Body of pancreas (tissue), 4 donors: ENCODE measurements at regions not wholly inside any gene's neighbourhood (a gene's known extent, or its start where the extent isn't known, plus 50 kb on each side); places are given as distances from the start of the nearest gene placed in this dataset.

Experiments
- CTCF ChIP-seq, 7 experiments: fragments of 450-650 bp in 4 of 7; fragments of 200-600 bp in 3 of 7; sonication (generic) in 3 of 7; IDR thresholded peaks; one replicate each; pipeline ENCODE4 v1.5.1; 2016 to 2019; ENCODE audit warnings: antibody characterized with exemption in 7 of 7
- POLR2A ChIP-seq, 3 donors: fragments of 450-650 bp; IDR thresholded peaks; one replicate each; pipeline ENCODE4 v1.6.1; 2016; ENCODE audit warnings: antibody characterized with exemption in 3 of 3, mild to moderate bottlenecking in 2 of 3

- TF ChIP-seq CTCF (IDR thresholded peaks at IDR 0.05): no peak
- no peak for TF ChIP-seq POLR2A (IDR thresholded peaks at IDR 0.05)
Measured at GRCh38 chr2:16948053-16948452, 282.4 kb upstream of the CYRIA start.
